Astrocyte of the cerebellum (primary cell): ENCODE measurements at regions not wholly inside any gene's neighbourhood (a gene's known extent, or its start where the extent isn't known, plus 50 kb on each side); places are given as distances from the start of the nearest gene placed in this dataset.

Experiments used
- DNase-seq: peaks from one replicate; pipeline ENCODE4 v3.0.0-alpha.2; 2011; ENCODE audit warnings: low read depth
- H3K4me3 ChIP-seq: 2 replicates; pipeline ENCODE4 v1.5.1; 2011; ENCODE audit warnings: mild to moderate bottlenecking, low read depth, low read length, moderate library complexity
- CTCF ChIP-seq: IDR thresholded peaks from 2 replicates; pipeline ENCODE4 v1.5.1; 2012; ENCODE audit warnings: low read length, low read depth, moderate library complexity, mild to moderate bottlenecking; ENCODE audit errors: missing control alignments
- in situ Hi-C: cut with HindIII; loops from 2 replicates; pipeline ENCODE4 v1.10.0; 2017; ENCODE audit warnings: low sequenced_read_pairs

DNA sequence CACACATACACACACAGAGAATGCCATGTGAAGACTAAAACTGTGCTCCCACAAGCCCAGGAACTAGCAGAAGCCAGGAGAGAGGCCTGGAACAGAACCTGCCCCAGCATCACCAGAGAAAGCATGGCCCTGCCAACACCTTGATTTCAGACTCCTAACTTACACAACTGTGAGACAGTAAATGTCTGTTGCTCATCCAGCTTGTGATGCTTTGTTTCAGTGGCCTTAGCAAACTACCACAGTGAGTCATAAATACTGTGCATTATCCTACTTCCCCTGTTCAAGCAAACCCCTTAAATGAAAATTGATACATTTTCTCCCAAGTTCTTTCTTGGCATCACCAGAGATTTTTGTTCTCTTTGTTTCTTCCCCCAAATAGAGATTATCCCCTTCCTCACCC lies 1539.4 kb upstream of the TENM4 start:
- in situ Hi-C loops: no loop called here
- no peak overlapping the region for H3K4me3 ChIP-seq
- peak; percentile 8 for DNase-seq
- no peak for TF ChIP-seq CTCF

DNA sequence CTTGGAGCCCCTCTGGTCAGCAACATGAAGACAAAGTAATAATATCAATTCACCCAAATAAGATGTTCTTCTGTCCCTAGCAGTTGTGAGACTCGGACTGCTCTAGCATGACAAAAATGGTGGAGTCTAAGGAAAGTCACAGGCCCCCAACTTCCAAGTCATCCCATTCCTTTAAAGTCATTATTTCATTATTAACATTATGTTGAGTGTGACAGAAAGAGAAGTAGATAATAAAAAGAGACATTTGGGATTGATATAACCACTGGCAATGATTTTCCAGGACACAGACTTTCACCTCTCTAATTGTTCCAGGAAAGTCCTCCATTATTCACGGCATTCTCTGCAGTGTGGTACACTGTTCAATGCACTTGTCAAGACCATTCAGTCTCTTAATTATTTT lies 1533.0 kb upstream of the TENM4 start:
- H3K4me3 ChIP-seq: no peak overlapping the region
- no peak for DNase-seq
- in situ Hi-C loops: no loop called here
- TF ChIP-seq CTCF: no peak

- no peak for DNase-seq
- no peak for TF ChIP-seq CTCF
- no peak overlapping the region for H3K4me3 ChIP-seq
- in situ Hi-C loops: no loop called here
These were observed 1529.2 kb upstream of the TENM4 start for GRCh38 chr11:80970037-80970436.

DNA sequence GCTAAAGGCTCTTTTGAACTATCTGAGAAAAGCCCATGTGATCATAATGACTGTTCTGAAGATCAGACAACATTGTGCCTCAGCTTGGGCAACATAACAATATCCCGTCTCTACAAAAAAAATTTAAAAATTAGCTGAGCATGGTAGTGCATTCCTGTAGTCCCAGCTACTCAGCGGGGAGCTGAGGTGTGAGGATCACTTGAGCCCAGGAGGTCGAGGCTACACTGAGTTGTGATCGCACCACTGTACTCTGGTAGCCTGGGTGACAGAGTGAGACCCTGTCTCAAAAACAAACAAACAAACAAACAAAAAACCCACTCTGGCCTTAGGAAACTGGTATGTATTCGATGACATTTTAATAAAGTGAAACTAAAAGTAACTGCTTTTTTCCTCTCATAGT lies 1526.8 kb upstream of the TENM4 start:
- DNase-seq: no peak
- TF ChIP-seq CTCF: no peak
- in situ Hi-C loops: no loop called here
- no peak overlapping the region for H3K4me3 ChIP-seq

- in situ Hi-C loops: no loop called here
- no peak for TF ChIP-seq CTCF
- no peak overlapping the region for H3K4me3 ChIP-seq
- DNase-seq: no peak
These were observed 1519.7 kb upstream of the TENM4 start for GRCh38 chr11:80960381-80961029.

- in situ Hi-C loops: no loop called here
These were observed 1518.9 kb upstream of the TENM4 start for GRCh38 chr11:80959751-80960150.

More at GRCh38 chr11:80959751-80960150, 1518.9 kb upstream of the TENM4 start:
- DNase-seq: no peak
- no peak overlapping the region for H3K4me3 ChIP-seq
- no peak for TF ChIP-seq CTCF
